ENCODE measurements at regions not wholly inside any gene's neighbourhood (a gene's known extent, or its start where the extent isn't known, plus 50 kb on each side); places are given as distances from the start of the nearest gene placed in this dataset.

DNA sequence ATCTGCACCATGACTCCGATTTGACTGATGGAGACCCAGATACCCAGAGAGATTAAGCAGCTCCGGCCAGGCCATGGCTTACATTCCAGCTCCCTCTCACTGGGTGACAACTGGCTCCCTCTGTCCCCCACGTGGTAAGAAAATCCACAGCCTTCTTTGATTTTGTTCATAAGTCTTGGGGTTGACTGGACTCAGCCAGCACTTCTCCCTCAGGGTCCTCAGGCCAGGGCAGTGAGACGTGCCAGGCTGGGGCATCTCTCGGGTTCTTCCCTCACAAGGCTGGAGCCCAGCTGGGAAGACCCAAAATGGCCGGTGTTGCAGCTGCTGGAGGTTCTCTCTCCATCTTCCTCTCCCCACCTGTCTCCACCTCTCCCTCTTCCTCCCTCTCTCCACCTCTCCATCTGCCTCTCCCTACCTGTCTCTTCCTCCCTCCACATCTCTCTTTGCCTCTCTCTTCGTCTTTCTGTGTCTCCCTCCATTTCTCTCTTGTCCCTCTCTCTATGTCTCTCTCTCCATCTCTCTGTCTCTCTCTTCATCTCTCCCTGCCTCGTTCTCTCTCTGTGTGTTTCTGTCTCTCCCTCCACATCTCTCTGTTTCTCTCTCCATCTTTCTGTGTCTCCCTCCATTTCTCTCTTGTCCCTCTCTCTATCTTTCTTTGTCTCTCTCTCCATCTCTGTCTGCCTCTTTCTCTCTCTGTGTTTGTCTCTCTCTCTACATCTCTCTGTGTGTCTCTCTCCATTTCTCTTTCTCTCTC is 105.3 kb downstream of the FOXL1 start:
- FAIRE-seq, result no peak

- no peak for FAIRE-seq
Measured at GRCh38 chr16:86685076-86685475, 106.7 kb downstream of the FOXL1 start.

GRCh38 chr16:86690970-86691369 is 112.6 kb downstream of the FOXL1 start:
- no peak for FAIRE-seq

- FAIRE-seq, result no peak
Measured at GRCh38 chr16:86692426-86692825, 114.1 kb downstream of the FOXL1 start.

- no peak for FAIRE-seq
Measured at GRCh38 chr16:86693033-86693432, 114.7 kb downstream of the FOXL1 start.

- no peak for FAIRE-seq
Measured at GRCh38 chr16:86697715-86698114, 119.4 kb downstream of the FOXL1 start.

- FAIRE-seq, result no peak
Measured at GRCh38 chr16:86700046-86700945, 121.9 kb downstream of the FOXL1 start.

GRCh38 chr16:86701286-86701975 is 123.1 kb downstream of the FOXL1 start:
- FAIRE-seq, result no peak

DNA sequence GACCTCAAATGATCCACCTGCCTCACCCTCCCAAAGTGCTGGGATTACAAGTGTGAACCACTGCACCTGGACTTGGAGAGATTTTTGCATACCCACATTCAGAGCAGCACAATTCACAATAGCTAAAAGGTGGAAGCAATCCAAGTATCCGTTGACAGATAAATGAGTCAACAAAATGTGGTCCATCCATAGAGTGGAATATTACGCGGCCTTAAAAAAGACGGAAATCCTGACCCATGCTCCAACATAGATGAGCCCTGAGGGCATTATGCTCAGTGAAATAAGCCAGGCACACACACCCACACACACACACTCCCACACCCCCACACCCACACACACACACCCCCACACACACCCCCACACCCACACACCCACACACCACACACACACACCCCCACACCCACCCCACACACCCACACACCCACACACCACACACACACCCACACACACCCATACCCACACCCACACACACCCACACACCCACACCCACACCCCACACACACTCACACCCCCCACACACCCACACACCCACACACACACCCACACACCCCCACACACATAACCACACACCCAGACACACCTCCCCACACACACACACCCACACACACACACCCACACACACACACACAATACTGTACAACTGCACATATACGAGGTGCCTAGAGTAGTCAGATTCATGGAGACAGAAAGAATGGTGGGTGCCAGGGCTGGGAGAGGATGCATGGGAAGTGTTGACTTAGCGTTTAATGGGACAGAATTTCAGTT is 124.7 kb downstream of the FOXL1 start:
- no peak for FAIRE-seq

DNA sequence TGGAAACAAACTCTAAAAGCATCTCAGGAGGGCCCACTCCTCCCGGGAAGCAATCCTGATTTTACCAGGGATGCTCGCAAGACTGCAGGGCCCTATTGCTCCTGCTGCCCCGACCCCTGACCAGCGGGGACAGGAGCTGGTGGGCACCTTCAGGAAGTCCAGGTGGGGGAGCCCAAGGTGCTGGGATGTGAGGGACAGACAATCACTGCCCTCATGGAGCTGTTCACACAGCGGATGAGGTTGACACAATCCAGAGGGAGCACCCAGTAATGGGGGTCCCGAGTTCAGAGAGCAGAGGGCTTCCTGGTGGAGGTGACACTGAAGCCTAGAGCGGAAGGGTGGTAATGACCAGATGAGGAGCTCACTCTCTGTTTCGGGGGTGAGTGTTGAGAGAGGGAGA is 126.2 kb downstream of the FOXL1 start:
- no peak for FAIRE-seq

- FAIRE-seq, result no peak
Measured at GRCh38 chr16:86706726-86707125, 128.4 kb downstream of the FOXL1 start.

- no peak for FAIRE-seq
Measured at GRCh38 chr16:86707171-86707570, 128.8 kb downstream of the FOXL1 start.

DNA sequence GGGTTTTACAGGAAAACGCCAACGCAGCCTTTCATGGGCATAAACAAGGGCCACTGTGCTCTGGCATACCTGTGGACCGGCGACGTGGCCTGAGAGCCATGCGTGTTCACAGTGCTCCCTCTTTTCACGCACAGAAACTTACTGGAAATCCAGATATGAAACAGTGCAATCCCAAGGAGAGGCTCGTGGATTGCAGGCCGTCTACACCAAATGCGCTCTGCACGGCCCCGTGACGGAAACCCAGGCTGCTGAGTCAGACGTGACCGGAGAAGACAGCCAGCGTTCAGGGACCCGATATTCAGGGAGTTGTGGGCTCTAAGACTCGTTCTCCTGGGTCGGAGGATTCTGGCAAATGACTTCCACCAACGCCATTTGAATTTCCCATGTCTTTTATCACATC is 129.2 kb downstream of the FOXL1 start:
- FAIRE-seq, result no peak

- FAIRE-seq, result no peak
Measured at GRCh38 chr16:86708431-86708830, 130.1 kb downstream of the FOXL1 start.

GRCh38 chr16:86709103-86709502 is 130.8 kb downstream of the FOXL1 start:
- FAIRE-seq, result no peak

- FAIRE-seq, result no peak
Measured at GRCh38 chr16:86709902-86710601, 131.7 kb downstream of the FOXL1 start.

GRCh38 chr16:86710602-86710950 is 132.2 kb downstream of the FOXL1 start:
- FAIRE-seq, result no peak

- no peak for FAIRE-seq
Measured at GRCh38 chr16:86712158-86713009, 134.0 kb downstream of the FOXL1 start.

DNA sequence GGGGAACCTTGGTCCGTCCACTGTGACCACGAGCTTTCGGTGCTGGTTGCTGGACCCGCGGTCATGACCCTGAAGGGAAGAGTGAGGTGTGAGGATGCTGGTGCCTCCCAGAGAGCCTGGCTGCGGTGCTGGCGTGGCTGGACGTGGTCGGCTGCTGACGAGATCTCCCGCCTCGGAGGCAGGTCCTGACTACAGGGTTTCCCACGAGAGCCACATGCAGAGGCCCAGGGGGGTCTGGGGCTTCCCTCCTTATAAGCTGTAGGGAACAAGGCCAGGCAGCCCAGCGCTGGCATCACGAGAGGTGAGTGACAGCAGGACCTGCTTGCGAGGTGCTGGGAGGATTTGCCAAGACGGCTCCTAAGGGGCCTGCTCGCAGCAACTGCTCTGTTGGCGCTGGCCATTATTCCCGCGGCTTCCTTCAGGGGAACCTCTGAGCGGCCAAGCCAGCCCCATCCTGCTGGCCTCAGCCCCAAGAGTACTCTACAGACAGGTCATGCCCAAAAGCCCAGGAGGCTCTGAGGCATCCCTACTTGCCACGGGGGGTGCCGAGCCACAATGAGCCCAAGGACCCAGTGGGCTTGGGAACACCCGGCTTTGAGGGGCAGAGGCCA is 134.8 kb downstream of the FOXL1 start:
- no peak for FAIRE-seq

DNA sequence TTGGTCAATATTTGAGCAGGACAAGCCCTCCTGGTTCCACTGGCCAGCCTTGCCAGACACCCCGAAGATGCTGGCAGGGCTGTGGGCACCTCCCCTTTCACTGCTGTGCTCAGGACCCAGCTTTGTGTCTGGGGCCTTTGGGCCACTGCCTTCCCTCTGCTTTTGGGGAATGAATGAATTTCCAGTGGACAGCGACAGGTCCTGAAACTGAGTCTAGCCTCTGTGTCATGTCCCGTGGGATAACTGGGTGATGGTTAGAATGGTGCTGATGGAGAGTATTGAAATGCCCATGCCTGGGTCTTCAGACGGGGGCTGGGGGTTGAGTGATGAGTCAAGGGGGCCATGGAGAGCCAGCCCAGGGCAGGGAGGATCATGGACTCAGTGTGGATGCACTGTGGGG is 135.8 kb downstream of the FOXL1 start:
- no peak for FAIRE-seq

- FAIRE-seq, result no peak
Measured at GRCh38 chr16:86716649-86717048, 138.3 kb downstream of the FOXL1 start.

Data from A204.1 (cell line).